ENCODE measurements at regions not wholly inside any gene's neighbourhood (a gene's known extent, or its start where the extent isn't known, plus 50 kb on each side); places are given as distances from the start of the nearest gene placed in this dataset.

DNA sequence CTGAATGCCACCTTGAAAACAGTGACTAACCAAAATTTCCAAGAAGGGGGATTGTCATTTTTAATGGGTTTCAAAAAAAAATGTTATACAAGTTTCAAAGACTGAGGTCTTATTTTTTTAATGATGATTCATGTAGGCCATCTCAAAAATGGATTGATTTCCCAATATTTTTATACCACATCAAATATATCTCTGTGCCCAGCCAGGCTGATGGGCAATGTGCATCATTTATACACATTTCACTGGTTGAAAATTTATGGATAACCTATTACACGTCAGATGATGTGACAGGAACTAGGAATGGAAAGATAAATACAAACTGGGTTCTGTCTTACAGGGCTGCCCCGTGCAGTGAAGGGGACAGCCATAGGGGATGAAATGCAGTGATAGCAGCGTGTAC lies 112.7 kb upstream of the TMPO start:
- TF ChIP-seq L3MBTL2 (conservative IDR thresholded peaks at IDR 0.05) (no peak), LEF1 (IDR thresholded peaks at IDR 0.05; ENCODE audit: borderline replicate concordance) (no peak), ELF4 (IDR thresholded peaks at IDR 0.05) (no peak)
- TF ChIP-seq, protein P1, sequence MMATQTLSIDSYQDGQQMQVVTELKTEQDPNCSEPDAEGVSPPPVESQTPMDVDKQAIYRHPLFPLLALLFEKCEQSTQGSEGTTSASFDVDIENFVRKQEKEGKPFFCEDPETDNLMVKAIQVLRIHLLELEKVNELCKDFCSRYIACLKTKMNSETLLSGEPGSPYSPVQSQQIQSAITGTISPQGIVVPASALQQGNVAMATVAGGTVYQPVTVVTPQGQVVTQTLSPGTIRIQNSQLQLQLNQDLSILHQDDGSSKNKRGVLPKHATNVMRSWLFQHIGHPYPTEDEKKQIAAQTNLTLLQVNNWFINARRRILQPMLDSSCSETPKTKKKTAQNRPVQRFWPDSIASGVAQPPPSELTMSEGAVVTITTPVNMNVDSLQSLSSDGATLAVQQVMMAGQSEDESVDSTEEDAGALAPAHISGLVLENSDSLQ (IDR thresholded peaks at IDR 0.05) = no peak
- ChIA-PET CTCF (no interaction called here), POLR2A (no interaction called here)
- DNase-seq (ENCODE audit: extremely low spot score) = no peak

DNA sequence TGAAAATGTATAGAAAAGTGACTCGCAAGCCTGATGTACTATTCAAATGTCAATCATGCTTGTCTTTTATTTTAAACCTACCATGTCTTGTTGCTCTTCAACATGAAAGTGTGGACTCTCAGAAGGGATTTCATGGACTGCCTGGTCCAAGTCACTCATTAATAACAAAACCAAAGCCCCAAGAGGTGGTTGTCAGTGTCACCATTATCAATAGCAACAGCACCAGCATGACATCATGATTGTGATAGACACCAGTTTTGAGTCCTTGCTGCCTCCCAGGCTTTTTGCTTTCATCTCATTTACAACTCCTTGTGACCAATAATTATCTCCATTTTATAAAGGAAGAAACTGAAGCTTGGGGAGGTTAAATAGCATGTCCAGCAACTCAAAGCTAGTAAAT lies 112.0 kb upstream of the TMPO start:
- POLR2A ChIA-PET = no interaction called here
- DNase-seq (ENCODE audit: extremely low spot score) = no peak
- TF ChIP-seq FOXK2 (IDR thresholded peaks at IDR 0.05) (no peak), ARNT (IDR thresholded peaks at IDR 0.05) (no peak), ZNF384 (IDR thresholded peaks at IDR 0.05) (no peak), TARDBP (IDR thresholded peaks at IDR 0.05) (no peak), SP1 (IDR thresholded peaks at IDR 0.05) (no peak), CTBP1 (IDR thresholded peaks at IDR 0.05; ENCODE audit: borderline replicate concordance) (no peak), BHLHE40 (IDR thresholded peaks at IDR 0.05; ENCODE audit: borderline replicate concordance) (no peak), L3MBTL2 (conservative IDR thresholded peaks at IDR 0.05) (no peak), NFRKB (IDR thresholded peaks at IDR 0.05) (no peak), LEF1 (IDR thresholded peaks at IDR 0.05; ENCODE audit: borderline replicate concordance) (no peak)
- TF ChIP-seq, protein P1 (IDR thresholded peaks at IDR 0.05) = no peak
- CTCF ChIA-PET = no interaction called here

DNA sequence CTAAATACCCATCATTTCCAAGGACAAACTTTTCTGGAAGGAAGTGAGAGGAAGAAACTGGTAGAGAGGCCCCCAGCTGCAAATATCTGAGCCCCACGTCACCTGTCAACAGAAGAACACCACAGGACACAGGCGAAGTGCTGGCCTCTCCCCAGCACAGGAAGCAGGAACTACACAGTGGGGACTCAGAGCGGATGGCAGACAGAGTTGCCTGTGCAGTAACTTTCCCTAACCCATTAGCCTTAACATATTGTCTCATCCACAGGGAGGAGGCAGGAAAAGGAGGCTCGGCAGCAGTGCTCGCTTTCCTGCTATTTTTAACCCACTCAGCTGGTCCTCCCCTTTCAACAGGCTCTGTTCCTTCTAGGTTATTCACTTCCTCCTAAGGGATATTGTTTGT lies 111.5 kb upstream of the TMPO start:
- ChIA-PET CTCF (no interaction called here), POLR2A (no interaction called here)
- DNase-seq (ENCODE audit: extremely low spot score) = no peak
- TF ChIP-seq SUZ12 (IDR thresholded peaks at IDR 0.05) (no peak), FOXA1 (IDR thresholded peaks at IDR 0.05) (no peak), CTBP1 (IDR thresholded peaks at IDR 0.05; ENCODE audit: borderline replicate concordance) (no peak), FOXM1 (IDR thresholded peaks at IDR 0.05; ENCODE audit: borderline replicate concordance) (no peak), FOXK2 (IDR thresholded peaks at IDR 0.05) (no peak), NFRKB (IDR thresholded peaks at IDR 0.05) (no peak)

DNA sequence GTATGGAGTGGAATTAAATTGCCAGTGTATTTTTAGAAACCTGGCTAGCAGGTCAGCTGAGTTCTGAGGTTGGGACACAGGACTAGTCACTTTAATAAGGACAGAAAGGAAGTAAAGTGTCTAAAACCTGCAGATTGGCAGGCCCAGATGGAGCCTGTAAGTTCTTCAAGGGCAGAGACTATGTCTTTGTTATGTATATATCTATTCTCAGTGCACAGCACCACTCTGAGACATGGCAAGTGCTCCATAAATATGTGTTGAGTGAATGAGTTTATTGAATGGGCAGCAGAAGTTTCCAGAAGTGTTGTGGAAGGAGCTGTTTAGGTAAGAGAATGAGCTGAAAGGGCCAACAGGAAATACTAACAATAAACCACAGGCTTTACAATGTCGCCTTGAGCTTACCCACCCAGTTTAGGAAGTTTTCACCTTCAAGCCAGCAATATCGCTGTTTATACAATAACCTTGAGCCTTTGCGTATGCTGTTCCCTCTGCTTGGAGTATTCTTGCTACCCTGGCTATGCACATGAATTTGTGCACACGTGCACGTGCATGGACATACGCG lies 109.5 kb upstream of the TMPO start:
- ChIA-PET POLR2A (no interaction called here), CTCF (no interaction called here)
- no peak for TF ChIP-seq TARDBP (IDR thresholded peaks at IDR 0.05)
- no peak for TF ChIP-seq ARNT (IDR thresholded peaks at IDR 0.05)
- TF ChIP-seq BHLHE40 (IDR thresholded peaks at IDR 0.05; ENCODE audit: borderline replicate concordance) = no peak
- no peak for TF ChIP-seq ELF4 (IDR thresholded peaks at IDR 0.05)
- TF ChIP-seq HDGF (IDR thresholded peaks at IDR 0.05; ENCODE audit: borderline replicate concordance) = no peak
- no peak for DNase-seq (ENCODE audit: extremely low spot score)

DNA sequence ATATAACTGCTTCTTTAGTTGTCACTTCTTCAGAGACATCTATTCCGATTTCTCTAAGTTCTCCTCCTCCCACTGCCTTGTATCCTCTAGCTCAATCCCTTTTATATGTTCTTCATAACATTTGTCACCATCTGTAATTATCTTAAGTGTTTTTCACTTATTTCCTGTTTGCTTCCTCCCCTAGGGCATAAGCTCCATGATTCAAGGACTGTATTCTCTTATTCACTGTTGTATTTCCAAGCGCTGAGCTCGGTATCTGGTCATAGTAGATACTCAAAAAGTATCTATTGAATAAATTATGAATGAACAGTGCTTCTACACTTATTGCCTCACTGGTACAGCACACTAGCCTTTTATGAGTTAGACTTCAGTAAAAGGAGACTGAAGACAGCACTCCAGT lies 109.0 kb upstream of the TMPO start:
- ChIA-PET POLR2A (no interaction called here), CTCF (no interaction called here)
- TF ChIP-seq FOXK2 (IDR thresholded peaks at IDR 0.05) (no peak), ARNT (IDR thresholded peaks at IDR 0.05) (no peak), NFRKB (IDR thresholded peaks at IDR 0.05) (no peak), FOXA1 (IDR thresholded peaks at IDR 0.05) (no peak), L3MBTL2 (conservative IDR thresholded peaks at IDR 0.05) (no peak), LEF1 (IDR thresholded peaks at IDR 0.05; ENCODE audit: borderline replicate concordance) (no peak), ELF4 (IDR thresholded peaks at IDR 0.05) (no peak), FOXM1 (IDR thresholded peaks at IDR 0.05; ENCODE audit: borderline replicate concordance) (no peak), ZNF384 (IDR thresholded peaks at IDR 0.05) (no peak), TARDBP (IDR thresholded peaks at IDR 0.05) (no peak), BHLHE40 (IDR thresholded peaks at IDR 0.05; ENCODE audit: borderline replicate concordance) (no peak), SUZ12 (IDR thresholded peaks at IDR 0.05) (no peak), HDGF (IDR thresholded peaks at IDR 0.05; ENCODE audit: borderline replicate concordance) (no peak), CTBP1 (IDR thresholded peaks at IDR 0.05; ENCODE audit: borderline replicate concordance) (no peak)
- TF ChIP-seq, protein P1 (IDR thresholded peaks at IDR 0.05) = no peak
- no peak for DNase-seq (ENCODE audit: extremely low spot score)

DNA sequence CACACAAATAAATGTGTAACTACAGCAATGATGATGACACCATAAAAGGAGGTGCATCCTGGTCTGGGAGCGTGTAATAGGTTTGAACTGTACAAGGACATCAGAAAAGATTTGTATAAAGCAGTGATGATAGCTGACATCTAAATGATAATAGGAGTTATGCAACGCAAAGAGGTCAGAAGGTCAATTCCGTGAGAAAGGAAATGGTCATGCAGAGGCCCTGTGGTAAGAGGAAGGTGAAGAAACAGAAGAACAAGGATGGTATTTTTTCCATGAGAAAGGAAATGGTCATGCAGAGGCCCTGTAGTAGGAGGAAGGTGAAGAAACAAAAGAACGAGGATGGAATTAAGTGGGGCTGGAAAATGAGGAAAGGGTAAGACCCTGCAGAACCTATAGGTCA lies 106.7 kb upstream of the TMPO start:
- DNase-seq (ENCODE audit: extremely low spot score) = no peak
- POLR2A ChIA-PET = no interaction called here
- TF ChIP-seq ELF4 (IDR thresholded peaks at IDR 0.05) (no peak), ZNF384 (IDR thresholded peaks at IDR 0.05) (no peak), FOXK2 (IDR thresholded peaks at IDR 0.05) (no peak), LEF1 (IDR thresholded peaks at IDR 0.05; ENCODE audit: borderline replicate concordance) (no peak), BHLHE40 (IDR thresholded peaks at IDR 0.05; ENCODE audit: borderline replicate concordance) (no peak), HDGF (IDR thresholded peaks at IDR 0.05; ENCODE audit: borderline replicate concordance) (no peak), FOXA1 (IDR thresholded peaks at IDR 0.05) (no peak), ARNT (IDR thresholded peaks at IDR 0.05) (no peak), TARDBP (IDR thresholded peaks at IDR 0.05) (no peak), L3MBTL2 (conservative IDR thresholded peaks at IDR 0.05) (no peak), NFRKB (IDR thresholded peaks at IDR 0.05) (no peak), CTBP1 (IDR thresholded peaks at IDR 0.05; ENCODE audit: borderline replicate concordance) (no peak), FOXM1 (IDR thresholded peaks at IDR 0.05; ENCODE audit: borderline replicate concordance) (no peak), SP1 (IDR thresholded peaks at IDR 0.05) (no peak), SUZ12 (IDR thresholded peaks at IDR 0.05) (no peak)
- TF ChIP-seq, protein P1 (IDR thresholded peaks at IDR 0.05) = no peak
- CTCF ChIA-PET = no interaction called here
